CD4-positive, alpha-beta T cell treated with Interleukin-21 for 1 hour (primary cell): ENCODE measurements at regions not wholly inside any gene's neighbourhood (a gene's known extent, or its start where the extent isn't known, plus 50 kb on each side); places are given as distances from the start of the nearest gene placed in this dataset.

Experiments
- DNase-seq: peaks from one replicate; pipeline ENCODE4 v3.0.0-alpha.2; 2020

- no peak for DNase-seq
Measured at GRCh38 chr6:145306489-145306888, 428.8 kb downstream of the EPM2A start.

GRCh38 chr6:145309842-145310535 lies 425.3 kb downstream of the EPM2A start:
- no peak for DNase-seq

GRCh38 chr6:145312481-145312880 lies 422.8 kb downstream of the EPM2A start:
- no peak for DNase-seq

GRCh38 chr6:145313041-145313855 lies 422.1 kb downstream of the EPM2A start:
- DNase-seq: no peak

DNA sequence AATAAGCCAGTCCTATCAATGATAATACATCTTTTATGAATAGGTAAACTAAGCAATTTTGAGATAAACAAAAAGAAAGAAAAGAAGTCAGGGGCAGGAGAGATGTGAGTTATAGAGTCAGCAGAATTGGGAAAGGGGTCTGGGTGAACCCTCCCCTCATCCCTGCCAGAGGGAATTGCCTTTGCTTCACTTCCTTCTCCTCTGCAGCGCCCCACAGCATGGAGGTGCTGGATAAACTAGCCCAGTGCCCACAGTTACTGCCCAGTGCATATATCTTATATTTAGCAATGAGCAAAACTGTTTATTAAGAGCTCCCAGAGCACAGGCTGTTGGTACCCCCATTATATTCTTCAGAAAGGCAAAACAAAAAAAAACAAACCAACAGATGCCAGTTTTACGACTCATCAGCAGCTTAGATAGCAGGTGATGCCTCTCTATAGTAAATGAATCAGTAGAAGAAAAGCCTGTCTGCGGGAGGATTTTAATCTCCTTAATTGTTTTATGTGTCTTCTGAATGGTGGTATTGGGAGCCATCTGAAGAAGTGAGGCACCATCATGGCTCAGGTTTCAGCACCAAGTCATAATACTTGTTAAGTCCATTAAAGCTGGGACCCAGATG lies 419.2 kb downstream of the EPM2A start:
- DNase-seq: no peak

DNA sequence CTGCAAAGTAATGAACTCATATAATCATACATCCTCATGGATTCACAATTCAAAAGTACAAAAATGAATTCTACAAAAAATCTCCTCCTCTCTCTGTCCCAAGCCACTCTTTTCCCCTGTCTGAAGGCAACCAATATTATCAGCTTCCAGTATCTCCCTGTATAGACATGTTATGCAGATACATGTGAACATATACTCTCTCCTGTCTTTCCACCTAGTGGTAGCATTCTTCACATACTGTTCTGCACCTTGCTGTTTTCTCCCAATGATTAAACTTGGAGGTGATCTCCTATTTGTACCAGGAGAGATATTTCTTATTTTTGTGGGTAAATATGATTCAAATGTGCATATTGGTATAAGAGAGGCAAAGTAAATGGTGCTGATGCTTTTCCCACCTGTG lies 416.4 kb downstream of the EPM2A start:
- no peak for DNase-seq

DNA sequence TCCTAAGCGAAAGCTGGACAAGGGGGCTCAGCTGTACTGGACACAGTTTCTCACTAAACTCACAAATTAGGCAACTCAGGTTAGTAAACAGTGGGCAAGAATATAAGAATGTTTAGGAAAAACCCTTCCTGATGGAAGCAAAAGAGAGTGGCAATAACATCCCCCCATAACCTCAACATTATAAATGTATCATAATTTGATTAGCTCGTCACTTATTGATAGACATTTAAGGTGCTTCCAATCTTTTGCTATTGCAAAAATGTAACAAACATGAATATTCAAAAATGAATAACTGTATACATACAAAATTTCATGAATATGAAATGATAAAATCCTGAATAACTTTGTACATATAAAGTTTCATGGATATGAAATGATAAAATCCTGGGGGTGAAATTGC lies 415.7 kb downstream of the EPM2A start:
- no peak for DNase-seq

DNA sequence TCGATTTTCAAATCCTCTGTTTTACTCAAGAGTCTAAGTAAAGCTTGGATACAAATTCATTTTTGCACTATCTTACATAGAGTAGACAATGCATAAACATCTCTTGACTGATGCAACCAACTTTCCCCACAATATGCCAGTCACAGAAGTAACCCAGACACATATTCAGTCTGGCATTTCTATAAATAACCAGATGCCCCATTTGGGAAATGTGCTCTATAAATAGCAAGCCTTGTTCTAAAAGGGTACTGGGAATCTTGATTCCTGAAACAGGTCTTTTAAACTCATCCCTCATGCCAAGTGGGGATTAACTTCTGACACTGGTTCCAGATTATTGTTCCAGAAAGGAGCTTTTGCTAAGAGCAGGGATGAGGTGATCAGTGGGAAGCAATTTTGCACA lies 411.7 kb downstream of the EPM2A start:
- no peak for DNase-seq

GRCh38 chr6:145327586-145327985 lies 407.7 kb downstream of the EPM2A start:
- DNase-seq: no peak

DNA sequence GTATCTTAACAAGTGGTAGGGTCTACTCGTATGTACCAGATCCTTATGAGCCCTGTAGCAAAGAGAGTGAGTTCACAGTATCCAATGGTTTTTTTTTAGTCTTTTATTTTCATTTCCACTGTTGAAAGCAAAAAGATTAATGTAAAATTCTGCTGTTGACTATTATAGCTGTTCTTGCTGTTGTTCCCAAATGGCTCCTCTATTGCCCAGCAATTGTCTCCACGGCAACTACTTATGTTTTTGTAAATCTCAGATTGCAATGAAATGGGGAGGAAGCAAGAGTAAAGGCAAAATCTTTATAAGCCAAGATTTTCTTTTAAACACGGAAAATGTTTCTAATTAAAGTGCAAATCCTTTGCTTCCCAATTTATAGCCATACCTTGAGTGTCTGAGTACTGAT lies 406.1 kb downstream of the EPM2A start:
- no peak for DNase-seq

- no peak for DNase-seq
Measured at GRCh38 chr6:145331066-145331465, 404.3 kb downstream of the EPM2A start.

DNA sequence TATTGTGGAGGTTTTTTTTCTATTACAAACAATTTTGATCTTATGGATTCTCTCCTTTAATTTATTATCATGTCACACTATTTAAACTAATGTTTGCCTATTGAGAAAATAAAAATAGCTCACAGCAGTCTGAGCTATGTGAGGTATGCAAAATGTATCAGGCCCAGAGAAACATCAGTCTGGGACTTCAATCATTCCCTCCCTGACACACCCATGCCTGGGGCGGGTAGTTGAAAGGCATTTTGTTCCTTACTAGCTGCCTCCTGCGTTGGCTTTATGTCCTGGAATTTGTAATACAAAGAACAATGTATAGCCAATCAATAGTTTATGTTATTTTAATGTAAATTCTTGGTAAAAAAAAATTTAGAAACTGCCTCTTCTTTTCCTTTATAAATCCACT lies 403.3 kb downstream of the EPM2A start:
- DNase-seq: no peak

- no peak for DNase-seq
Measured at GRCh38 chr6:145336119-145336518, 399.2 kb downstream of the EPM2A start.

- DNase-seq: no peak
Measured at GRCh38 chr6:145339089-145339488, 396.2 kb downstream of the EPM2A start.

DNA sequence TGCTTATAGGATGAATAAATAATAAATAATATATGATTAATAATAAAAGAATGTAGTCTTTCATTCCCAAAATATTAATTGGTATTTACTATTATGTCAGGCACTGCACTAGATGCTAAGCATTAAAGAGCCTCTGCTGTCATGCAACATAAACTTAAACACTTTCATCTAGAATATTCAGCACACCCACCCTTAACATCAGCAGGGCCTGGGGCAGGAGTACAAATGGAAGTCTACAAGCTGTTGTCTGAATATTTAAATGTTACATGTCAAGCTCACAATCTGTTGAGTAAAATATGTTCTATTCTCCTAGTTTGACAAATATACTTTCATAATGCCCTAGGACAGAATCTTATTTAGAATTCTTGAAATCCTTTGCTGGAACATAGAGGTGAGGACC lies 395.1 kb downstream of the EPM2A start:
- no peak for DNase-seq

DNA sequence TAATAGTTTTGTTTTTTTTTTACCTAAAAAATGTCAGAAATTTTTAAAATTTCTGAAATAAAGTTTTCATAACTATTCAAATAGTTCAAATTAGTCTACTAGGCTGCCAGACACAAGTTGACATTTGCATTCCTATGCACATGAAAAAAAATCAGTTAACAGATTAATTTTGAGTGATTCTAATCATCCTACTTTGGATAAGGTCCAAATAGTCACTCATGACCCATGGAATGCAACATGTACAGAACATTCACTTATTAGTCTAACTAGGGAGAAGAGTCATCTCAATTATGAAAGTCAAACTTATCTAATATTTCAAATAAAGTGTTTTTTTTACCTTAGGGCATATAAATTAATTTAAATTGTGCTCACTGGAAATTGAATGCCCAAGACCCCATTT lies 390.2 kb downstream of the EPM2A start:
- DNase-seq: no peak

GRCh38 chr6:145347216-145347615 lies 388.1 kb downstream of the EPM2A start:
- DNase-seq: no peak

DNA sequence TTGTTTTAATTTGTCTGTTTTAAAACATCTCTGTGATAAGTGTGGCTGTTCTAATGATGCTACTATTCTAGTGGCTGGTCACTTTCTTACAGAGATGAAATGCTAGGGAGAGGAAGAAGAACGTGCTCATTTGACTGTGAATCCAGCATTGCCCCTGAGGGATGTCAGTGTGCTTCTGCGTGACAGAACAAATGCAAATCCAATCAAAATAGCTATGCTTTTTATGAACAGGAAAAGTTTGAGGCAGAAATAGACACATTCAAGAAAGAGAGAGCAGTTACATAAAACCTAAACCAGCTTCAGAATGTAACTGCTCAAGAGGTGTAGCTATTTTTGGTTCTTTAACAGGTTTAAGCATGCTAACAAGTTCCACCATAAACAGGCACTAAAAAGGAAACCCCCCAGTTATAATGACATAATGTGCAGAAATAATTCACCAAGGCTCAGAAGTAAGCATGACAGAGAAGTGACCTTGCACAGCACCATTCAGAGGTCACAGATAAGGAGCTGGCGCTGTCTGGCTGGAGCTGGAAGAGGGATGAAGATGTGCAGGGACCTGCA lies 385.3 kb downstream of the EPM2A start:
- no peak for DNase-seq

DNA sequence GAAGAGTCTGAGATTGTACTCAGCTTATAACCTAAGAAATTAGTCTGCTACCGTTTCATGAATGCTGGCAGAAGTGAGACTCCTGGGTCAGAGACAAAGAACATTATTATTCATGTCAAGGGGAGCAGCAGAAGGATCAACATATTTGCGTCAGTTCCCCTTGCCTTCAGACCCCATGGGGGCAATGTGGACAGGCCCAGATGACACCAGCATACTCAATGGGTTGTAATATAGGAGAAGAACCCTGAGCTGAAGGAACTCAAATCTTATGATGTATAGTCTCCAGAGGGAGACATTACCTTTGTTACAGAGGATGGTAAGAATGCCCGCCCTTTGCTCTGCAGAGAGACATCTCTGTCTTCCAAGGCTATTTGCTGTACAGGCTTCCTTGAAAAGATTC lies 384.4 kb downstream of the EPM2A start:
- no peak for DNase-seq

GRCh38 chr6:145352382-145353080 lies 382.8 kb downstream of the EPM2A start:
- no peak for DNase-seq

GRCh38 chr6:145360865-145361264 lies 374.5 kb downstream of the EPM2A start:
- DNase-seq: no peak

DNA sequence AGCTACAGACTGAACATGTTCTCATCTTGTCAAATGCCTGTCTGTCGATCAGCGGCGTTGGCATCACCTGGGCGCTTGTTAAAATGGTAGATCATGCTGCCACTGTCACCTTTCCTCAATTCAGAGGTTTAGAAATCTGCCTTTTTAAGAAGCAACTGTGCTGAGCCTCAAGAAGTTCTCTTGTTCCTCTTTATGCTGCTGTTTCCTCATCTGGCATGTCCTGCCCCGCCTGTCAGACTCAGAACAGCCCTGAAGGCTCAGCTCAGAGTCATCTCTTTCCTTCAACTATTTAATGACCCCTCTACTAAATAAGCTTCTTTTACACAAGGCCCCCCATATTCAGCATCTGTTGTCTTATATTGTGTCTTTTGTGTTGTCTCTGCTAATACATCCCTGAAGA lies 368.2 kb downstream of the EPM2A start:
- no peak for DNase-seq

GRCh38 chr6:145368075-145368474 lies 367.2 kb downstream of the EPM2A start:
- no peak for DNase-seq
